ENCODE measurements at regions not wholly inside any gene's neighbourhood (a gene's known extent, or its start where the extent isn't known, plus 50 kb on each side); places are given as distances from the start of the nearest gene placed in this dataset.

- no peak for TF ChIP-seq CTCF (IDR thresholded peaks at IDR 0.05; ENCODE audit: insufficient read depth, low read length)
- no peak for DNase-seq (ENCODE audit: low read depth)
Measured at GRCh38 chr3:54008744-54009143, 113.6 kb upstream of the CACNA2D3 start.

GRCh38 chr3:54008099-54008498, 114.3 kb upstream of the CACNA2D3 start:
- no peak for DNase-seq (ENCODE audit: low read depth)
- no peak for TF ChIP-seq CTCF (IDR thresholded peaks at IDR 0.05; ENCODE audit: insufficient read depth, low read length)
- no peak overlapping the region for H3K4me3 ChIP-seq (ENCODE audit: low read depth, low read length)

More at GRCh38 chr3:54008744-54009143, 113.6 kb upstream of the CACNA2D3 start:
- no peak overlapping the region for H3K4me3 ChIP-seq (ENCODE audit: low read depth, low read length)

- no peak for TF ChIP-seq CTCF (IDR thresholded peaks at IDR 0.05; ENCODE audit: insufficient read depth, low read length)
- DNase-seq (ENCODE audit: low read depth) = no peak
- no peak overlapping the region for H3K4me3 ChIP-seq (ENCODE audit: low read depth, low read length)
Measured at GRCh38 chr3:54004335-54004734, 112.7 kb upstream of the SELENOK start.

GRCh38 chr3:54003136-54003535, 111.5 kb upstream of the SELENOK start:
- no peak for DNase-seq (ENCODE audit: low read depth)
- TF ChIP-seq CTCF (IDR thresholded peaks at IDR 0.05; ENCODE audit: insufficient read depth, low read length) = no peak
- no peak overlapping the region for H3K4me3 ChIP-seq (ENCODE audit: low read depth, low read length)

GRCh38 chr3:53999725-54000124, 108.1 kb upstream of the SELENOK start:
- DNase-seq (ENCODE audit: low read depth) = no peak
- no peak overlapping the region for H3K4me3 ChIP-seq (ENCODE audit: low read depth, low read length)
- no peak for TF ChIP-seq CTCF (IDR thresholded peaks at IDR 0.05; ENCODE audit: insufficient read depth, low read length)

- no peak overlapping the region for H3K4me3 ChIP-seq (ENCODE audit: low read depth, low read length)
- no peak for TF ChIP-seq CTCF (IDR thresholded peaks at IDR 0.05; ENCODE audit: insufficient read depth, low read length)
- DNase-seq (ENCODE audit: low read depth) = no peak
Measured at GRCh38 chr3:53998980-53999379, 107.3 kb upstream of the SELENOK start.

- TF ChIP-seq CTCF (IDR thresholded peaks at IDR 0.05; ENCODE audit: insufficient read depth, low read length) = no peak
- H3K4me3 ChIP-seq (ENCODE audit: low read depth, low read length) = no peak overlapping the region
- no peak for DNase-seq (ENCODE audit: low read depth)
Measured at GRCh38 chr3:53997476-53997875, 105.8 kb upstream of the SELENOK start.

All from fibroblast of the aortic adventitia (primary cell).